Ovary (tissue), 3 donors: ENCODE measurements at regions not wholly inside any gene's neighbourhood (a gene's known extent, or its start where the extent isn't known, plus 50 kb on each side); places are given as distances from the start of the nearest gene placed in this dataset.

Experiments
- EP300 ChIP-seq: sonication (generic); formaldehyde crosslinking; IDR thresholded peaks from one replicate; pipeline ENCODE4 v1.6.1; 2017; ENCODE audit warnings: antibody characterized with exemption
- POLR2A ChIP-seq: fragments of 450-650 bp; IDR thresholded peaks from one replicate; pipeline ENCODE4 v1.6.1; 2017; ENCODE audit warnings: antibody characterized with exemption, mild to moderate bottlenecking, moderate library complexity
- TF ChIP-seq, protein P1 (sequence below), 3 donors: fragments of 450-650 bp in 2 of 3; fragments of 200-600 bp in 1 of 3; IDR thresholded peaks; one replicate each; pipeline versions ENCODE4 v1.5.1 to v1.8.0; 2016 to 2022; ENCODE audit warnings: antibody characterized with exemption in 3 of 3, mild to moderate bottlenecking in 1 of 3
- donor health status: DM: no; HTN: no; CAD: no.

DNA sequence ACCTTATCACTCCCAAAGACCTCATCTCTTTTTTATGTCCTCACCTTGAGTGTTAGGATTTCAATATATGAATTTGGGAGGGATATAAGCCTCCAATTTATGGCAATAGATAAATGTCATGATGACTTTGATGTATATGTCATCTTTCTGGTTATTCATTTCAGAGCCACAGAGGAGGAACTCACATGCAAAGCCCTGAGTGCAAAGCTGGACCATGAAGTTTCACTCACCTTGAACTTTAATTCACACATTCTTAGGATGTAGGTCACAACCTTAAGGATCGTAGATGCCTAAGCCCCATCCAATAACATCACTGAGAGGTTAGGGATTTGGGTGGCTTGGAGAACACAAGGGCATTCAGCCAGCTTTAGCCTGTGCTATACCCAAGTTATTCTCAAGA, 81.9 kb upstream of the ZPBP start:
- TF ChIP-seq, protein P1, sequence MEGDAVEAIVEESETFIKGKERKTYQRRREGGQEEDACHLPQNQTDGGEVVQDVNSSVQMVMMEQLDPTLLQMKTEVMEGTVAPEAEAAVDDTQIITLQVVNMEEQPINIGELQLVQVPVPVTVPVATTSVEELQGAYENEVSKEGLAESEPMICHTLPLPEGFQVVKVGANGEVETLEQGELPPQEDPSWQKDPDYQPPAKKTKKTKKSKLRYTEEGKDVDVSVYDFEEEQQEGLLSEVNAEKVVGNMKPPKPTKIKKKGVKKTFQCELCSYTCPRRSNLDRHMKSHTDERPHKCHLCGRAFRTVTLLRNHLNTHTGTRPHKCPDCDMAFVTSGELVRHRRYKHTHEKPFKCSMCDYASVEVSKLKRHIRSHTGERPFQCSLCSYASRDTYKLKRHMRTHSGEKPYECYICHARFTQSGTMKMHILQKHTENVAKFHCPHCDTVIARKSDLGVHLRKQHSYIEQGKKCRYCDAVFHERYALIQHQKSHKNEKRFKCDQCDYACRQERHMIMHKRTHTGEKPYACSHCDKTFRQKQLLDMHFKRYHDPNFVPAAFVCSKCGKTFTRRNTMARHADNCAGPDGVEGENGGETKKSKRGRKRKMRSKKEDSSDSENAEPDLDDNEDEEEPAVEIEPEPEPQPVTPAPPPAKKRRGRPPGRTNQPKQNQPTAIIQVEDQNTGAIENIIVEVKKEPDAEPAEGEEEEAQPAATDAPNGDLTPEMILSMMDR (IDR thresholded peaks at IDR 0.05), result no peak
- TF ChIP-seq POLR2A, result no peak
- TF ChIP-seq EP300, result no peak
